ENCODE measurements at regions not wholly inside any gene's neighbourhood (a gene's known extent, or its start where the extent isn't known, plus 50 kb on each side); places are given as distances from the start of the nearest gene placed in this dataset.
A peak's percentile ranks its signal among the peaks of the same experiment; 100 is the strongest.

- no peaks in the 10 kb centered on the region for H3K4me1 ChIP-seq (ENCODE audit: control insufficient read depth, insufficient read depth, low read length)
- no peak overlapping the region for H3K27ac ChIP-seq (ENCODE audit: low read depth, low read length)
- no peaks in the 10 kb centered on the region for H3K36me3 ChIP-seq (ENCODE audit: control insufficient read depth, insufficient read depth, low read length)
- no peaks in the 10 kb centered on the region for H3K27me3 ChIP-seq (ENCODE audit: control insufficient read depth, insufficient read depth, low read length)
- no peaks in the 10 kb centered on the region for H3K9me3 ChIP-seq (ENCODE audit: control insufficient read depth, insufficient read depth, low read length)
- WGBS (ENCODE audit: insufficient coverage), result no CpG with 5 or more reads among the region's 1 CpG
- no peak overlapping the region for H3K4me3 ChIP-seq (ENCODE audit: low read depth, low read length)
- DNase-seq (ENCODE audit: low read depth in 4 of 6, low spot score in 6 of 6), result no peak
Measured at GRCh38 chr7:41220266-41220665, 482.6 kb downstream of the INHBA start.

- Histone ChIP-seq H3K36me3 (ENCODE audit: control insufficient read depth, insufficient read depth, low read length) (no peaks in the 10 kb centered on the region), H3K4me3 (ENCODE audit: low read depth, low read length) (no peak overlapping the region), H3K9me3 (ENCODE audit: control insufficient read depth, insufficient read depth, low read length) (no peaks in the 10 kb centered on the region), H3K27me3 (ENCODE audit: control insufficient read depth, insufficient read depth, low read length) (no peaks in the 10 kb centered on the region), H3K27ac (ENCODE audit: low read depth, low read length) (no peak overlapping the region), H3K4me1 (ENCODE audit: control insufficient read depth, insufficient read depth, low read length) (no peaks in the 10 kb centered on the region)
- 0% methylated on average over 1 of the region's 2 CpGs for WGBS (ENCODE audit: insufficient coverage)
- DNase-seq (ENCODE audit: low read depth in 4 of 6, low spot score in 6 of 6), result peak in 2 of 6 donors; percentile 7 to 14
Measured at GRCh38 chr7:41219276-41219675, 483.6 kb downstream of the INHBA start.

- Histone ChIP-seq H3K27me3 (ENCODE audit: control insufficient read depth, insufficient read depth, low read length) (no peaks in the 10 kb centered on the region), H3K36me3 (ENCODE audit: control insufficient read depth, insufficient read depth, low read length) (no peaks in the 10 kb centered on the region), H3K4me3 (ENCODE audit: low read depth, low read length) (no peak overlapping the region), H3K9me3 (ENCODE audit: control insufficient read depth, insufficient read depth, low read length) (no peaks in the 10 kb centered on the region), H3K27ac (ENCODE audit: low read depth, low read length) (no peak overlapping the region), H3K4me1 (ENCODE audit: control insufficient read depth, insufficient read depth, low read length) (no peaks in the 10 kb centered on the region)
- DNase-seq (ENCODE audit: low read depth in 4 of 6, low spot score in 6 of 6), result no peak
- 85% methylated on average over 3 of the region's 3 CpGs for WGBS (ENCODE audit: insufficient coverage)
Measured at GRCh38 chr7:41217306-41217705, 485.6 kb downstream of the INHBA start.

GRCh38 chr7:41207141-41207540 is 495.7 kb downstream of the INHBA start:
- no peaks in the 10 kb centered on the region for H3K4me1 ChIP-seq (ENCODE audit: control insufficient read depth, insufficient read depth, low read length)
- H3K27me3 ChIP-seq (ENCODE audit: control insufficient read depth, insufficient read depth, low read length), result no peaks in the 10 kb centered on the region
- no peak overlapping the region for H3K27ac ChIP-seq (ENCODE audit: low read depth, low read length)
- 77% methylated on average over 9 of the region's 9 CpGs for WGBS (ENCODE audit: insufficient coverage)
- H3K4me3 ChIP-seq (ENCODE audit: low read depth, low read length), result no peak overlapping the region
- no peaks in the 10 kb centered on the region for H3K9me3 ChIP-seq (ENCODE audit: control insufficient read depth, insufficient read depth, low read length)
- no peak for DNase-seq (ENCODE audit: low read depth in 4 of 6, low spot score in 6 of 6)
- no peaks in the 10 kb centered on the region for H3K36me3 ChIP-seq (ENCODE audit: control insufficient read depth, insufficient read depth, low read length)

GRCh38 chr7:41206267-41206666 is 496.6 kb downstream of the INHBA start:
- H3K4me3 ChIP-seq (ENCODE audit: low read depth, low read length), result no peak overlapping the region
- no peak for DNase-seq (ENCODE audit: low read depth in 4 of 6, low spot score in 6 of 6)
- no peaks in the 10 kb centered on the region for H3K36me3 ChIP-seq (ENCODE audit: control insufficient read depth, insufficient read depth, low read length)
- no peaks in the 10 kb centered on the region for H3K4me1 ChIP-seq (ENCODE audit: control insufficient read depth, insufficient read depth, low read length)
- no peaks in the 10 kb centered on the region for H3K9me3 ChIP-seq (ENCODE audit: control insufficient read depth, insufficient read depth, low read length)
- no peaks in the 10 kb centered on the region for H3K27me3 ChIP-seq (ENCODE audit: control insufficient read depth, insufficient read depth, low read length)
- no CpG with 5 or more reads among the region's 2 CpGs for WGBS (ENCODE audit: insufficient coverage)
- H3K27ac ChIP-seq (ENCODE audit: low read depth, low read length), result no peak overlapping the region

GRCh38 chr7:41205600-41205999 is 497.3 kb downstream of the INHBA start:
- Histone ChIP-seq H3K36me3 (ENCODE audit: control insufficient read depth, insufficient read depth, low read length) (no peaks in the 10 kb centered on the region), H3K9me3 (ENCODE audit: control insufficient read depth, insufficient read depth, low read length) (no peaks in the 10 kb centered on the region), H3K4me3 (ENCODE audit: low read depth, low read length) (no peak overlapping the region), H3K27ac (ENCODE audit: low read depth, low read length) (no peak overlapping the region), H3K27me3 (ENCODE audit: control insufficient read depth, insufficient read depth, low read length) (no peaks in the 10 kb centered on the region), H3K4me1 (ENCODE audit: control insufficient read depth, insufficient read depth, low read length) (no peaks in the 10 kb centered on the region)
- DNase-seq (ENCODE audit: low read depth in 4 of 6, low spot score in 6 of 6), result no peak
- no CpG with 5 or more reads among the region's 2 CpGs for WGBS (ENCODE audit: insufficient coverage)

- Histone ChIP-seq H3K27ac (ENCODE audit: low read depth, low read length) (no peak overlapping the region), H3K36me3 (ENCODE audit: control insufficient read depth, insufficient read depth, low read length) (no peaks in the 10 kb centered on the region), H3K4me3 (ENCODE audit: low read depth, low read length) (no peak overlapping the region), H3K27me3 (ENCODE audit: control insufficient read depth, insufficient read depth, low read length) (no peaks in the 10 kb centered on the region), H3K4me1 (ENCODE audit: control insufficient read depth, insufficient read depth, low read length) (no peaks in the 10 kb centered on the region), H3K9me3 (ENCODE audit: control insufficient read depth, insufficient read depth, low read length) (no peaks in the 10 kb centered on the region)
- no peak for DNase-seq (ENCODE audit: low read depth in 4 of 6, low spot score in 6 of 6)
- no CpG with 5 or more reads among the region's 2 CpGs for WGBS (ENCODE audit: insufficient coverage)
Measured at GRCh38 chr7:41203542-41203941, 499.3 kb downstream of the INHBA start.

- WGBS (ENCODE audit: insufficient coverage), result 89% methylated on average over 3 of the region's 3 CpGs
- Histone ChIP-seq H3K36me3 (ENCODE audit: control insufficient read depth, insufficient read depth, low read length) (no peaks in the 10 kb centered on the region), H3K4me3 (ENCODE audit: low read depth, low read length) (no peak overlapping the region), H3K4me1 (ENCODE audit: control insufficient read depth, insufficient read depth, low read length) (no peaks in the 10 kb centered on the region), H3K27me3 (ENCODE audit: control insufficient read depth, insufficient read depth, low read length) (no peaks in the 10 kb centered on the region), H3K27ac (ENCODE audit: low read depth, low read length) (no peak overlapping the region), H3K9me3 (ENCODE audit: control insufficient read depth, insufficient read depth, low read length) (no peaks in the 10 kb centered on the region)
- DNase-seq (ENCODE audit: low read depth in 4 of 6, low spot score in 6 of 6), result no peak
Measured at GRCh38 chr7:41201021-41201420, 501.9 kb downstream of the INHBA start.

- Histone ChIP-seq H3K4me1 (ENCODE audit: control insufficient read depth, insufficient read depth, low read length) (no peaks in the 10 kb centered on the region), H3K27ac (ENCODE audit: low read depth, low read length) (no peak overlapping the region), H3K36me3 (ENCODE audit: control insufficient read depth, insufficient read depth, low read length) (no peaks in the 10 kb centered on the region), H3K27me3 (ENCODE audit: control insufficient read depth, insufficient read depth, low read length) (no peaks in the 10 kb centered on the region), H3K9me3 (ENCODE audit: control insufficient read depth, insufficient read depth, low read length) (no peaks in the 10 kb centered on the region), H3K4me3 (ENCODE audit: low read depth, low read length) (no peak overlapping the region)
- WGBS (ENCODE audit: insufficient coverage), result no CpG with 5 or more reads among the region's 3 CpGs
- no peak for DNase-seq (ENCODE audit: low read depth in 4 of 6, low spot score in 6 of 6)
Measured at GRCh38 chr7:41199136-41199535, 503.8 kb downstream of the INHBA start.

GRCh38 chr7:41198502-41198901 is 504.4 kb downstream of the INHBA start:
- no peaks in the 10 kb centered on the region for H3K27me3 ChIP-seq (ENCODE audit: control insufficient read depth, insufficient read depth, low read length)
- DNase-seq (ENCODE audit: low read depth in 4 of 6, low spot score in 6 of 6), result no peak
- H3K4me1 ChIP-seq (ENCODE audit: control insufficient read depth, insufficient read depth, low read length), result no peaks in the 10 kb centered on the region
- no peaks in the 10 kb centered on the region for H3K9me3 ChIP-seq (ENCODE audit: control insufficient read depth, insufficient read depth, low read length)
- H3K4me3 ChIP-seq (ENCODE audit: low read depth, low read length), result no peak overlapping the region
- no peaks in the 10 kb centered on the region for H3K36me3 ChIP-seq (ENCODE audit: control insufficient read depth, insufficient read depth, low read length)
- no peak overlapping the region for H3K27ac ChIP-seq (ENCODE audit: low read depth, low read length)
